Adrenal gland (tissue), 9 donors: ENCODE measurements at regions not wholly inside any gene's neighbourhood (a gene's known extent, or its start where the extent isn't known, plus 50 kb on each side); places are given as distances from the start of the nearest gene placed in this dataset.

Source experiments
- DNase-seq, 7 donors: peaks; one replicate each; pipeline ENCODE4 v3.0.0-alpha.2; 2019 to 2020
- H3K27ac ChIP-seq, 5 donors: fragments of 200-600 bp; sonication (generic) in 4 of 5; 1 replicate in 3 of 5; 2 replicates in 2 of 5; pipeline versions ENCODE4 v1.5.1 to v1.8.0; 2016 to 2020; ENCODE audit warnings: mild to moderate bottlenecking in 1 of 5
- H3K27me3 ChIP-seq: fragments of 200-600 bp; 2 replicates; pipeline ENCODE4 v1.8.0; 2021
- H3K36me3 ChIP-seq, 2 donors: fragments of 200-600 bp; replicated peaks in 1 of 2; 1 replicate in 1 of 2; 2 replicates in 1 of 2; pipeline versions ENCODE4 v1.5.1 to v1.8.0; 2018 to 2022
- H3K4me1 ChIP-seq, 2 donors: fragments of 200-600 bp; replicated peaks in 1 of 2; 1 replicate in 1 of 2; 2 replicates in 1 of 2; pipeline versions ENCODE4 v1.5.1 to v1.8.0; 2018 to 2021
- H3K4me3 ChIP-seq, 4 donors: fragments of 200-600 bp; sonication (generic) in 3 of 4; one replicate each; pipeline ENCODE4 v1.5.1; 2016 to 2018
- H3K9me3 ChIP-seq, 3 donors: fragments of 200-600 bp; sonication (generic) in 1 of 3; replicated peaks in 1 of 3; 1 replicate in 2 of 3; 2 replicates in 1 of 3; pipeline versions ENCODE4 v1.5.1 to v1.8.0; 2016 to 2021
- POLR2A ChIP-seq, 2 donors: fragments of 450-650 bp; IDR thresholded peaks; one replicate each; pipeline ENCODE4 v1.6.1; 2017; ENCODE audit warnings: antibody characterized with exemption in 2 of 2, mild to moderate bottlenecking in 2 of 2, moderate library complexity in 1 of 2
- WGBS, 4 donors: extraction: QIAGEN DNeasy Blood & Tissue Kit in 2 of 4; methylation state at CpG; one replicate each; pipeline versions ENCODE4 v1.1.5 to v1.1.7; 2013 to 2017; 5-methylcytosine and 5-hydroxymethylcytosine counted together
- intact Hi-C, 2 donors: fragments of 100-400 bp; cut with DNase I; formaldehyde crosslinking; loops; one replicate each; pipeline versions ENCODE4 v1.14.1 to v1.15.0; 2022 to 2023
- TF ChIP-seq, protein P1 (sequence below), 6 experiments: fragments of 450-650 bp in 4 of 6; fragments of 200-600 bp in 2 of 6; sonication (generic) in 1 of 6; IDR thresholded peaks; 1 replicate in 5 of 6; 2 replicates in 1 of 6; pipeline versions ENCODE4 v1.5.1 to v1.8.0; 2016 to 2021; ENCODE audit warnings: antibody characterized with exemption in 6 of 6, mild to moderate bottlenecking in 2 of 6, moderate library complexity in 1 of 6
- donor health status: healthy with polysubstance abuse.
- donor health status: Bipolar disorder and iron deficiency.
- donor health status: DM: yes; HTN: yes; CAD: no.
- donor health status: DM: no; HTN: no; CAD: no.
- donor health status: DM: no; HTN: no; CAD: no.

- Histone ChIP-seq H3K27me3 (no peaks in the 10 kb centered on the region), H3K4me1 (no peaks in the 10 kb centered on the region), H3K27ac (no peak overlapping the region), H3K9me3 (no peaks in the 10 kb centered on the region), H3K36me3 (no peaks in the 10 kb centered on the region), H3K4me3 (no peak overlapping the region)
- 84 to 93% (median 89%) methylated on average over 2 of the region's 2 CpGs for WGBS, 4 donors
- TF ChIP-seq, protein P1, sequence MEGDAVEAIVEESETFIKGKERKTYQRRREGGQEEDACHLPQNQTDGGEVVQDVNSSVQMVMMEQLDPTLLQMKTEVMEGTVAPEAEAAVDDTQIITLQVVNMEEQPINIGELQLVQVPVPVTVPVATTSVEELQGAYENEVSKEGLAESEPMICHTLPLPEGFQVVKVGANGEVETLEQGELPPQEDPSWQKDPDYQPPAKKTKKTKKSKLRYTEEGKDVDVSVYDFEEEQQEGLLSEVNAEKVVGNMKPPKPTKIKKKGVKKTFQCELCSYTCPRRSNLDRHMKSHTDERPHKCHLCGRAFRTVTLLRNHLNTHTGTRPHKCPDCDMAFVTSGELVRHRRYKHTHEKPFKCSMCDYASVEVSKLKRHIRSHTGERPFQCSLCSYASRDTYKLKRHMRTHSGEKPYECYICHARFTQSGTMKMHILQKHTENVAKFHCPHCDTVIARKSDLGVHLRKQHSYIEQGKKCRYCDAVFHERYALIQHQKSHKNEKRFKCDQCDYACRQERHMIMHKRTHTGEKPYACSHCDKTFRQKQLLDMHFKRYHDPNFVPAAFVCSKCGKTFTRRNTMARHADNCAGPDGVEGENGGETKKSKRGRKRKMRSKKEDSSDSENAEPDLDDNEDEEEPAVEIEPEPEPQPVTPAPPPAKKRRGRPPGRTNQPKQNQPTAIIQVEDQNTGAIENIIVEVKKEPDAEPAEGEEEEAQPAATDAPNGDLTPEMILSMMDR (IDR thresholded peaks at IDR 0.05): no peak
- no peak for TF ChIP-seq POLR2A (IDR thresholded peaks at IDR 0.05)
- intact Hi-C loops: loop anchor here in 1 of 2 donors (10.0 kb wide), 1 partner anchor 488 kb away; no protein-coding TSS in a partner anchor
- DNase-seq: no peak
Observed at GRCh38 chr2:119066272-119066804, 92.2 kb downstream of the C1QL2 start.

DNA sequence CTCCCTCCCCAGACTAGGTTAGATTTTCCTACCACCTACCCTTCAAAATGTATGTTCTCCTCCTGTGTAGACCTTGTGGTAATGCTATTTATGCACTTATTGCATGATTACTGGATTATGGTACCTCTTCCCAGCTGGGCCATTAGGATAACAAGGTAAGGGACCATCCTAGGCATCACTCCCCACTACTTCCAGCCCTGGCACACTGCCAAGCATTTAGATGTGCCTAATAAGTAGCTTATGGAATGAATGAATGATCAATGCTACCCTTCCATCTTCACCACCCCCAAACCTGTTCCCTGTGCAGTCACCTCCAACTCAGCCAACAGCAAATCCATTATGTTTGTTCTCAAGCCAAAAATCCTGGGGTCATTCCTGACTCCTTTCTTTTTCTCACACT lies 93.4 kb downstream of the C1QL2 start:
- H3K4me3 ChIP-seq: no peak overlapping the region
- no peaks in the 10 kb centered on the region for H3K9me3 ChIP-seq
- no peak for DNase-seq
- no peaks in the 10 kb centered on the region for H3K4me1 ChIP-seq
- no peaks in the 10 kb centered on the region for H3K27me3 ChIP-seq
- TF ChIP-seq, protein P1 (IDR thresholded peaks at IDR 0.05): no peak
- TF ChIP-seq POLR2A (IDR thresholded peaks at IDR 0.05): no peak
- H3K36me3 ChIP-seq: no peaks in the 10 kb centered on the region
- intact Hi-C loops: loop anchor here in 1 of 2 donors (10.0 kb wide), 1 partner anchor 490 kb away; no protein-coding TSS in a partner anchor
- H3K27ac ChIP-seq: no peak overlapping the region

- no peak overlapping the region for H3K4me3 ChIP-seq
- H3K36me3 ChIP-seq: no peaks in the 10 kb centered on the region
- no peaks in the 10 kb centered on the region for H3K27me3 ChIP-seq
- intact Hi-C loops: loop anchor here in 1 of 2 donors (10.0 kb wide), 1 partner anchor 490 kb away; no protein-coding TSS in a partner anchor
- DNase-seq: no peak
- no peak for TF ChIP-seq POLR2A (IDR thresholded peaks at IDR 0.05)
- TF ChIP-seq, protein P1 (IDR thresholded peaks at IDR 0.05): no peak
- 37 to 79% (median 65%) methylated on average over 1 of the region's 1 CpG for WGBS, 4 donors
- H3K4me1 ChIP-seq: no peaks in the 10 kb centered on the region
- no peak overlapping the region for H3K27ac ChIP-seq
- H3K9me3 ChIP-seq: no peaks in the 10 kb centered on the region
Observed at GRCh38 chr2:119064567-119064966, 94.0 kb downstream of the C1QL2 start.

GRCh38 chr2:119063177-119063576 lies 95.4 kb downstream of the C1QL2 start:
- no peaks in the 10 kb centered on the region for H3K27me3 ChIP-seq
- H3K36me3 ChIP-seq: no peaks in the 10 kb centered on the region
- TF ChIP-seq POLR2A (IDR thresholded peaks at IDR 0.05): no peak
- TF ChIP-seq, protein P1 (IDR thresholded peaks at IDR 0.05): no peak
- 18 to 38% (median 28%) methylated on average over 1 to 3 of the region's 3 CpGs for WGBS, 4 donors
- intact Hi-C loops: loop anchor here in 1 of 2 donors (10.0 kb wide), 1 partner anchor 492 kb away; no protein-coding TSS in a partner anchor
- H3K9me3 ChIP-seq: no peaks in the 10 kb centered on the region
- H3K27ac ChIP-seq: no peak overlapping the region
- no peaks in the 10 kb centered on the region for H3K4me1 ChIP-seq
- DNase-seq: no peak
- no peak overlapping the region for H3K4me3 ChIP-seq
